ENCODE measurements at regions not wholly inside any gene's neighbourhood (a gene's known extent, or its start where the extent isn't known, plus 50 kb on each side); places are given as distances from the start of the nearest gene placed in this dataset.

DNA sequence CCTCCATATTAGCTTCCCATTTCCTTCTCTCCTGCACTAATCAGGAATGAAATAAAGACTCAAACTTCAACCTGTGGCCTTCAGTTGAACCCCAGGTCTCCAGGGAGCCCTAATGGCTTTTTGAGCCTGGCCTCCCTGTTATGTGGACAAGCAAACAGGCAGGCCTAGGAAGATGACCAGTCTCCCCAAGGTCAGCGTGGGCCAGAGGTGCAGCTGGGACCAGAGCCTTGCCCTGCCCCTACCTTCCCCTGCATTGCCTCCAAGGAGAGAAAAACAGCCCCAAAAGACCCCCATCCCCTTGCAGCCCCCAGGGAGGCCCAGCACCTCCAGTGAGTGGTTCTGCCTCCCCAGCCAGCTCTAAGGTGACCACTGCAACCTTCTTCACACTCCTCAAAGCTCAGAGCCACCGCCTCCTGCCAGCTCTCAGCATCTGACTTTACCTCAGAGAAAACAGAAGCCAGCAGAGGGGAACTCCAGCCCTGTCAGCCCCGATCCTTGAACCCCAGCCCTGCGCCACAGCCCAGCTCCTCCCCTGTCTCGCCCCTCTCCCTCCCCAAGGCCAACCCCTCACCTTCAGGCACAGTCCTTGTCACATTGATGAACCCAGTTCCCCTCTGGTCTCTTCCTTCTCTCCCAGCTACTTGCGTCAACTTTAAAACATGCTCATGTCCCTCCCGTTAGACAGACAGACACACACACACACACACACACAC, 59.5 kb upstream of the ID2 start:
- WGBS, 2 donors = 63 to 76% methylated on average over 6 of the region's 7 CpGs
- H3K9me3 ChIP-seq = no peaks in the 10 kb centered on the region
- intact Hi-C loops (cut with DNase I) = no loop called here

DNA sequence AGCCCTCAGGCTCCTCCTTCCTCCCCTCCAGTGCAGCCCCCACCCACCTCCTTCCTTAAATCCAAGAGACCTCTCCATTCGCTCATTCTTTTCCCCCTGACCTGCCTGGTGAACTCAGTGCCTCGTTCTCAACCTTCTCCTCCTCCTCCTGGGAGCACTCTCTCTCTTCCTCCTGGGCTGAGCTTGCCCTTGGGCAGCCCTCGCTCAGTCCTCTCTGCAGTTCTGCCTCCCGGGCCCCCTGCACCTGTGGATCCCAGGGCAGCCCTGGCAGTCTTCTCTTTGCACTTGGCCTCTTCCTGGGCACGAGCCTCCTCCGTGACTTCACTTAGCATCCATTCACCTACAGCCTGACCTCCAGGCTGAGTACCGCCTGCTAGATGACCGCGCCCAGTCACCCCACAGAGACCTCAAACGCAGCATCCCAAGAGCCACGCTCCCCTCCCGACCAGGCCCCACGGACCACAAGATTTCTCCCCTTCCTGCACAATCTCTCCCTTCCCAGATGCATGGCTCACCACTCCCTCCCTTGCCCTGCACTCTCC, 58.9 kb upstream of the ID2 start:
- 74 to 84% methylated on average over 12 of the region's 13 CpGs for WGBS, 2 donors
- DNase-seq = no peak

More for the DNA sequence above, 59.5 kb upstream of the ID2 start:
- Histone ChIP-seq H3K27me3 (peaks cover 0 to 4% (median 0%) of the 10 kb centered on the region in 4 donors), H3K27ac (no peak overlapping the region), H3K4me3 (no peak overlapping the region), H3K4me1 (no peaks in the 10 kb centered on the region), H3K36me3 (no peaks in the 10 kb centered on the region)
- no peak for DNase-seq
- TF ChIP-seq, protein P1, sequence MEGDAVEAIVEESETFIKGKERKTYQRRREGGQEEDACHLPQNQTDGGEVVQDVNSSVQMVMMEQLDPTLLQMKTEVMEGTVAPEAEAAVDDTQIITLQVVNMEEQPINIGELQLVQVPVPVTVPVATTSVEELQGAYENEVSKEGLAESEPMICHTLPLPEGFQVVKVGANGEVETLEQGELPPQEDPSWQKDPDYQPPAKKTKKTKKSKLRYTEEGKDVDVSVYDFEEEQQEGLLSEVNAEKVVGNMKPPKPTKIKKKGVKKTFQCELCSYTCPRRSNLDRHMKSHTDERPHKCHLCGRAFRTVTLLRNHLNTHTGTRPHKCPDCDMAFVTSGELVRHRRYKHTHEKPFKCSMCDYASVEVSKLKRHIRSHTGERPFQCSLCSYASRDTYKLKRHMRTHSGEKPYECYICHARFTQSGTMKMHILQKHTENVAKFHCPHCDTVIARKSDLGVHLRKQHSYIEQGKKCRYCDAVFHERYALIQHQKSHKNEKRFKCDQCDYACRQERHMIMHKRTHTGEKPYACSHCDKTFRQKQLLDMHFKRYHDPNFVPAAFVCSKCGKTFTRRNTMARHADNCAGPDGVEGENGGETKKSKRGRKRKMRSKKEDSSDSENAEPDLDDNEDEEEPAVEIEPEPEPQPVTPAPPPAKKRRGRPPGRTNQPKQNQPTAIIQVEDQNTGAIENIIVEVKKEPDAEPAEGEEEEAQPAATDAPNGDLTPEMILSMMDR (IDR thresholded peaks at IDR 0.05) = no peak
- TF ChIP-seq POLR2A (IDR thresholded peaks at IDR 0.05) = no peak

DNA sequence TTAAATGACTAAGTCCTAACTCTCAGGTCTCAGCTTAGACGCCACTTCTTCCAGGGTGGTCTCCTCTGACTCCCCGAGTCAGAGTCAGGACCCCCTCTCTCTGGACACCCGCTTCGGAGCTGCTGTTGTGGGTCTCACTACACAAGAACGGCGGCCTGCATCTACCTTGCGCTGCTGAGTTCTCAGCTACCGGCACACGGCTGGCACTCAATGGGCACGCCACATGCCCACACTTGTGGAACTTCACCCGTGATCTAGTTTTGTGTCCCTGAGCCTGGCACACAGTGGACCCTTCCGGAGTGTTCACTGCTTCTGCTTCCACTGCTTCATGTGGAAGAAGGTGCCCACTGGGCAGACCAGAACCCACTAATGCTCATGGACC, 58.3 kb upstream of the ID2 start:
- intact Hi-C loops (cut with DNase I) = no loop called here
- no peak for TF ChIP-seq POLR2A (IDR thresholded peaks at IDR 0.05)
- TF ChIP-seq, protein P1 (IDR thresholded peaks at IDR 0.05) = no peak
- no peak overlapping the region for H3K4me3 ChIP-seq
- H3K4me1 ChIP-seq = no peaks in the 10 kb centered on the region
- 85 to 90% methylated on average over 5 to 12 of the region's 12 CpGs for WGBS, 2 donors
- H3K36me3 ChIP-seq = no peaks in the 10 kb centered on the region
- H3K27ac ChIP-seq = no peak overlapping the region
- peaks cover 0 to 4% (median 0%) of the 10 kb centered on the region in 4 donors for H3K27me3 ChIP-seq
- no peak for DNase-seq
- no peaks in the 10 kb centered on the region for H3K9me3 ChIP-seq

More for the DNA sequence above, 58.9 kb upstream of the ID2 start:
- no peak overlapping the region for H3K27ac ChIP-seq
- H3K27me3 ChIP-seq = peaks cover 0 to 4% (median 0%) of the 10 kb centered on the region in 4 donors
- no peaks in the 10 kb centered on the region for H3K36me3 ChIP-seq
- no peaks in the 10 kb centered on the region for H3K9me3 ChIP-seq
- H3K4me1 ChIP-seq = no peaks in the 10 kb centered on the region
- H3K4me3 ChIP-seq = no peak overlapping the region
- intact Hi-C loops (cut with DNase I) = no loop called here
- TF ChIP-seq POLR2A (IDR thresholded peaks at IDR 0.05) = no peak
- TF ChIP-seq, protein P1 (IDR thresholded peaks at IDR 0.05) = no peak

DNA sequence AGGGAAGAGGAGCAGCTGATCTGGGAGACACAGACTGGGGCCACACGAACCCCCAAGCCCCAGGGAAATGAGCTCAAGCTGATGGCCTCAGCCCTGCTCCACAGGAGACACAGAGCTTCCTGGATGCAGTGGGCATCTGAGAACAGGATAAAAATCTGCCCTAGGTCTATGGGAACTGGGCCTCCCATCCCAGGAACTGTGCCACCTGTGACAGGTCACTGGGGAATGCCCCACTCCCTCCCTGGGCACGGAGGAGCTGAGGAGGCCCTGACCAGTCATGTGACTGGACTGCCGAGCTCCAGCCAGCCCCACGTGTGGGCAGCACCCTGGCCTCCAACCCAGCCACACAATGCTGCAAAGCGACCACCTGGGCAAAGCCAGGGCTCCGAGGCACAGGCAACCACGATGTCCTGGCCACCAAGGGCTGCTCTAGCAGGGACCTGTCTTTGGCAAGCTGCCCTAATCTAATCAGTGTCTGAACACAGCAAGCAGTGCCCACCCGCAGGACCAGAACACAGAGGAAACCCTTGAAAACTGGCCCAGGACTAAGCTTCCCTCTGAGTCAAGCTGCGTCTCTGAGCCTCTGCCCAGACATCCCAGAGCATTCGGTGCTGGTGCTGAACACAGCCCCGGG, 57.8 kb upstream of the ID2 start:
- Histone ChIP-seq H3K9me3 (no peaks in the 10 kb centered on the region), H3K36me3 (no peaks in the 10 kb centered on the region), H3K4me1 (no peaks in the 10 kb centered on the region), H3K27me3 (peaks cover 0 to 4% (median 0%) of the 10 kb centered on the region in 4 donors), H3K4me3 (no peak overlapping the region), H3K27ac (no peak overlapping the region)
- no peak for DNase-seq
- 69 to 71% methylated on average over 4 to 5 of the region's 11 CpGs for WGBS, 2 donors
- no peak for TF ChIP-seq POLR2A (IDR thresholded peaks at IDR 0.05)
- TF ChIP-seq, protein P1 (IDR thresholded peaks at IDR 0.05) = no peak
- intact Hi-C loops (cut with DNase I) = no loop called here

DNA sequence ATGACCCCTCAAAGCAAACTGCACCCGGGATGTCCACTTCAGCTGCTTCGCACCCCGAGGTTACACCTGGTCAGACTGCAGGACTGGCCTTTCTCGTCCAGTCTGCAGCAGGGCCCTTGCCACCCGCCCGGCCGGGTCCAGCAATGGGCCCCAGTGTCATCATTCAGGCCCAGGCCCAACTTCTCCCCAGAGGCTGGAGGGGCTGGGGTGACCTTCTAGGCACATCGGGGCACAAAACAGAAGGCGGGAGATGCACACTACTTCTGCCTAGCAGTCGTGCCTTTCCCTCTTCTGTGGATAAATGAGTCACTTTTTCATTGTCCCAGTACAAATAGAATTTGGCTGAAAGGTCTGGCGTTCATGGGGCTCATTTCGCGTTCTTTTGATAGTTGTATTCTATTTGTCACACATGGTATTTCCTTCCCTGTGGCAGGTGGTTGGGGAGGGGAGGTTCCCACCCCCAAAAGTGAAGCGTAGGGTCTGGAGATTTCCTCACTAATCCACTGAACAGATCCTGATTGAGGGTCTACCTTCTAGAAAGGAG, 56.9 kb upstream of the ID2 start:
- intact Hi-C loops (cut with DNase I) = no loop called here
- WGBS, 2 donors = 67 to 77% methylated on average over 9 to 11 of the region's 14 CpGs
- H3K4me3 ChIP-seq = no peak overlapping the region
- no peak for DNase-seq
- no peaks in the 10 kb centered on the region for H3K27me3 ChIP-seq
- H3K27ac ChIP-seq = no peak overlapping the region
- no peaks in the 10 kb centered on the region for H3K36me3 ChIP-seq
- no peaks in the 10 kb centered on the region for H3K4me1 ChIP-seq
- no peaks in the 10 kb centered on the region for H3K9me3 ChIP-seq
- TF ChIP-seq, protein P1 (IDR thresholded peaks at IDR 0.05) = no peak
- no peak for TF ChIP-seq POLR2A (IDR thresholded peaks at IDR 0.05)
